ENCODE measurements at regions not wholly inside any gene's neighbourhood (a gene's known extent, or its start where the extent isn't known, plus 50 kb on each side); places are given as distances from the start of the nearest gene placed in this dataset.

GRCh38 chr10:78919181-78919966 lies 149.4 kb upstream of the ZMIZ1 start:
- no peak for DNase-seq

DNA sequence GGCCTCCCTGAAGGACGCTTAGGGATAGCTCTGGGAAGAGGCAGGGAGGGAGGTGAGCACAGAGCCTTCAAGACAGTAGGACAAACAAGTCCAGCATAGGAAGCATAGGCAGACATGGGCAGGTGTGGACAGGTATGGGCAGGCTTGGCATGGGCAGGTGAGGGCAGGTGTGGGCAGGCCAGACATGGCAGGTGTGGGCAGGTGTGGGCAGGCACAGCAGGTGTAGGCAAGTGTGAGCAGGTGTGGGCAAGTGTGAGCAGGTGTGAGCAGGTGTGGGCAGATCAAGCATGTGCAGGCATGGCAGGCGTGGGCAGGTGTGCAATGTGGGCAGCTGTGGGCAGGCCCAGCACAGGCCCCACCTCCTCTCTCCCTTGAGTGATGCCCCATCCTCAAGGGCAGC lies 148.8 kb upstream of the ZMIZ1 start:
- DNase-seq, result no peak

DNA sequence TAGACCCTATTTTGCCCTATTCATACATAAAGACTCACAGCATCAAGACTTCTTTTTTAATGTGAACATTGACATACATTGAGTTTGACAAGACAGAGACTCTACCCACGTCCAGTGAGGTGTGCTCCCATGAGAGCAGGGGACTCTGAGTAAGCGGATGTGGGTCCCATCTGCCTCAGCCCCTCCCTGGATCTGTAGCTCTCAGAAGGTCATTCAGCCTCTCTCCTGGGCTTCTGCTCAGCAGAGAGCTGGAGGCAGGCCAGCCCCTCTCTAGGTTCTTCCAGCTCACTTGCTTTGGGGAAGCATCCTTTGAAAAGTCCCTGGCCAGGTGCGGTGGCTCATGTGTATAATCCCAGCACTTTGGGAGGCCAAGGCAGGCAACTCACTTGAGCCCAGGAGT lies 146.9 kb upstream of the ZMIZ1 start:
- DNase-seq, result no peak

GRCh38 chr10:78923647-78924318 lies 145.0 kb upstream of the ZMIZ1 start:
- no peak for DNase-seq

DNA sequence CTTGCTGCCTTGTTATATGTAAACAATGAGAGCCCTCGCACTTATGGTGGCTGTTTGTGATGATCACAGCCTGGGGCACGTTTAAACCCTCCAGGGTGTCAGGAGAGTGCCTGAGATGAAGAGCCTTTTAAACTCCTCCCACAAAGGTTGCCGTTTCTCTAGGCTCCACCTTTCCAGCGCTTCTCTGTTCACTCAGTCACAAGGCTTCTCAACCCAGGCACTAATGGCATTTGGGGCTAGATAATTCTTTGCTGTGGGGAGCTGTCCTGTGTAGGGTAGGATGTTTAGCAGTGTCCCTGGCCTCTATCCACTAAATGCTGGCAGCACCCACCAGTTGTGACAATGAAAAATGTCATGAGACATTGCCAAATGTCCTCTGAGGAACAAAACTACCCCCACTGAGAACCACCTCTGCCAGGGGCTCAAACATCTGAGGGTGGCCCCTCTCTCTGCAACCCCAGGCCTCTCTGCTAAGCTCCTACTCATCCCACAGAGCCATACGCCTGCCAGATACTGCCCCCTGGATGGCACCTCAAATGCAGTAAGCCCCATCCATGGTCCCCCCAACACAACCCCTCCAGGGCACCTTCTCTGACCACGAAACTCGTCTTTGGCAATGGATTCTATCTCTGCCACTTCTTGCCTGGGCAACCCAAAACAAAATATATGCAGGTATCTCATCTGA lies 144.3 kb upstream of the ZMIZ1 start:
- DNase-seq, result no peak

DNA sequence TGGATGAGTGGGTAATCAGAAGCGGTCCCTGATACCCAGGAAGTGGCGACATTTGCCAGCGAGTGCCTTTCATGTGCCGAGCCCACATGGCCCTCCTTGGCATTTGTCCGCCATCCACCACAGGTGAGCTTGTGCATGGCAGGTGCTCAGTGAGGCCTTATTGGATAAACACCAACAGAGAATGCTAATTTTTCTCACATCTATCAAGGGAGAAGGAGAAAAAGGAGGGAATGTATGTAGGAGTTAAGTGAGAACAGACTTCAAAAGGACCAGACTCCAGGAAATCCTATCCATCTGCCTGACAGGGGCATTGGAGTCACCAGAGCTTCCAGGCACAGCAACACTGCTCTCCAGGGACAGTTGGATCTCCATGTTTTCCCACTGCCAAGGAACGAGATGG lies 143.5 kb upstream of the ZMIZ1 start:
- no peak for DNase-seq

DNA sequence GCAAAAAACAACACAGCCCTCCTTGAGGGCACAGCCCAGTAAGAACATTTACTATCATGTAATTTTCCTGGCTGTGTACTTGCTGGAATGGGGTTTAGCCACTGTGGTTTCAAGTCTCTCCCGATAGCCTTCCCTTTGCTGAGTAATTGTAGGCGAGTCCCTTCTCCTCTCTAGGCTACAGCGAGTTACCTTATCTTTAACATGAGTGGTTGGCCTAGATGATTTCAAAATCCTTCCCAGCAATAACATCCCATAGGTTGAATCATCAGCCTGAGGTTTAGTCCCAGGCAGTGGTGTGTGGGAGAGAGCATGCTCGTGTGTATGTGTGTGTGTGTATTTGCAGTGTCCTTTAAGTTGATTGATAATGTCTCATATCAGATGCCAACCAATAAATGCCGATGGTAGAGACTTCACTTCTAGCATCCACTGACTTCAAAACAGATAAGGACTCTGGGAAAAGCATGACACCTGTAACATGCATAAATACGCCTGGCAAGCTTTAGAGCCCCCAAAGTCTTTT lies 142.9 kb upstream of the ZMIZ1 start:
- peak; percentile 98 for DNase-seq

DNA sequence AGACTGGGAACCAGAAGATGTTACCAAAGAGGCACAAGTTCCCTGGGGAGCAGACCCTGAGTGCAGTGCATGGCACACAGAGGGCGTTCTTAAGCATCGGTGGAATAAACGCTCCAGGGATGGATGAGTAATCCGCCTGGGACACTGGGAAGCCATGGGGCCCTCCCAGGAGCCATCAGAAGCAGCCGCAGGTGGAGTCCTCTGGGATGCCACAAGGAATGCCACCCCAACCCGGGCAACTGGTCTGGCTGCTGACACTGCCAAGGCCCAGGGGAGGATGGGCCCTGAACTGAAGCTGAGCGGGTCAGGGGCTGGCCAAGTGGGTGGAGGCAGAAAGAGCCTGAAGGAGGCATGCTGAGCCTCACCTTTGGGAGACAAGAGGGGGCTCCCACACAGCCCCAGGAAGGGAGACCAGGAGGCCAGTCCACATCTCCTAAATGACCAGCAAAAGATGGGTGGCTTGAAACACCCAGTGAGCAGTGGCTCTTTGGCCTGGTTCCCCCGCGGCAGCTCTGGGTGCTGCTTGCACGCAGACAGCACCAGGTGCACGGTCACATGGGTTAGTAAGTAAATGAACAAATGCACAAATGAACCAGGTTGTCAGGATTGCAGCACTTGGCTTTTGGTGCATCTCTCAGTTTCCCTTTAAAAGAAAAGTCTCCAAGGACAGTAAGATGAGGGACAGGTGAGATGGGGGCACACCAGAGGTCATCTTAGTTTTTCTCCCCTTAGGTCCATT lies 141.3 kb upstream of the ZMIZ1 start:
- no peak for DNase-seq

DNA sequence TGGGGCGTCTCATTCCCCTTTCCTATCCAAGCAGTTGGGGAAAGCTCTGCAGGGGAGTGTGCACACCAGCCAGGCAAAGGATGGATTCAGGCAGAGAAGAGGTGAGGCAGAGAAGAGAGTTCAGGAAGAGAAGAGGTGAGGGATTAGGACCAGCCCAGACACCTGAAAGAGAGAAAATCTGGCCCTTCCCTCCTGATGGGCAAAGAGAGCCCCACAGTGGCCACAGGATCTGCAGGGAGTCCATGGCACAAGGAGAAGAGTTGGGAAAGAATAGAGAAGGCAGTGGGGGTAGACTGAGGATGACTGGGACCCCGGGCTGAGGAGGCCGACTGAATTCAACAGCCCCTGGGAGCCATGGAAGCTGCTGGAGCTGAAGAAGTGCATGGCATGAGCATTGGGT lies 140.4 kb upstream of the ZMIZ1 start:
- DNase-seq, result no peak

DNA sequence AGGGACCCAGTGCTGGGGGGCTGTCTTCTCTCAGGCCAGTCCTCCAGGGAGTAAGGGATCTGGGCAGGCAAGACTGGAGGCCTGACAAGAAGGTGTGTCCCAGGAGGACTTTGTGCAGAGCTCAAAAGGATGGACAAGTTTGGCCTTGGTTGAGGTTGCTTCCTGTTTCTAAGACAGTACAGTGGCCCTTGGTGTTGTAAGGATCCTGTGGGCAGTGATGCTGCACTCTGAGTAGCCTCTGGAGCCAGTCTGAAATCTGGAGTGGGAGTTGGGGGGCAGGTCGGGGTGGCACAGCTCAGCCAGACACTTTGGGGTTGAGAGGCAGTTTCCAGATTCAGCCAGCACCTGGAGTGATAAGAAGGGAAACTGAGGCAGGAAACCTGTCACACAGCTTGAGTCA lies 139.2 kb upstream of the ZMIZ1 start:
- DNase-seq, result no peak

DNA sequence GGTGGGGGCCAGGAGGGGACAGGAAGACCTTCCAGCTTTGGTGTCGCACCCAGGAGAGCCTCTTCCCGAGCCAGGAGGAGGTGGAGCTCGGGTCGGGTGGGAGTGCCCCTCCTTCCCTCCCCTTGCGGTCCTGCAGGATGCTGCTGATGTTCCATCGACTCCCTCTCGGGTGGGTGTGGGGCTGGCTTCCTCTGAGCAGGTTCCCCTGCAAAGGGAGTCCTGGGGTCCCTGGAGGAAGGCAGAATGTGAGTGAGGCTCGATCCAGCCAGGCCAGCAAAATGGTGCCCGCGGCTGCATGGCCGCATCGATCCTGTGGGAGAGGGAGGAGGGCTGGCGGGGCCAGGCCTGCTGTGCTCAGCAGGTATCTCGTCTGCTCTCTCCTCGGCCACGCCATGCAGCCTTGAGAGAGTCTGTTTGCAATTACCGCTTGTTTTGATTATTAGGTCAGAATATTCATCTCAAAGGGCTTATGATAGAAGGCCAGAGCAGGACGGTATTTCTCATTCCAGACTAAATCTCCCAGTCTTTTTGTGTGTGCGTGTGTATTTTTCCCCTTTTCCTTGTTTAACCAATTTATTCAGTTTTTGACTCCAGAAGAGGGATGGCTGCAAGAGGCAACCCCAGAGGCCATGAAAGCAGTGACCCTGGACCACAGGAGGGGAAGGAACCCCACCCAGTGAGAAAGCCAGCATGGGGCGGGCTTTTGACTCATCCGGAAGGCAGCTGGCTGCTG lies 137.3 kb upstream of the ZMIZ1 start:
- DNase-seq, result peak; percentile 65

DNA sequence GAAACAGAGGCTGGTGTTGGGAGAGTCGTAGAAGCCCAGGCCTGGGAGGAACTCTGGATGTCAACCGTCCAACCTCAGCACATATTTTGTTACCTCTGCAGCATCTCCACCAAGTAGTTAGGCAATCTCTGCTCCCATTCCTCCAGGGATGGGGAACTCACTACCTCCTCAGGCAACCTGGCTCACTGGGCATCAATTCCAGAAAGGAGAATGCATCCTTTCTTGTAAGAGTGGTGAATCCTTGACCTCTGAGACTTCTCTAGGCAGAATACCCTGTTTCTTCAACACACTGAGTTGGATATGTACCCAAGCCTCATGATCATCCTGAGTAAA lies 136.7 kb upstream of the ZMIZ1 start:
- no peak for DNase-seq

- no peak for DNase-seq
Measured at GRCh38 chr10:78932861-78933260, 135.9 kb upstream of the ZMIZ1 start.

- DNase-seq, result no peak
Measured at GRCh38 chr10:78933828-78934531, 134.8 kb upstream of the ZMIZ1 start.

DNA sequence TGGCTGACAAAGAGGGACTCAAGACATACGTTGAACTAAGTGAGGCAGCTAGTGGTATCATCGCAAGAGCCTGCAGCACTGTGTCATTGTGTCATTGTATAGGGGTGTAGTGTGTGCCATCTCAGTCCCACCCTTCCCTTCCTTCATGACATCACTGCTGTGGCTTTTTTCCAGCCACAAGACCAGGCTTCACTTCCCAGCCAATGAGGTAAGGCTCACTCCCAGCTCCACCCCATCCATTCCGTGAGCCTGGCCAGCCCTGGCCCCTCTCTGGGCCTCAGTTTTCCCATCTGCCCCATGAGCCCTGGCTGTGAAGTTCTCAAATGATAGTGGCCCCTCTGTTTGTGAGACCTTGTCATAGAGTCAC lies 134.3 kb upstream of the ZMIZ1 start:
- no peak for DNase-seq

GRCh38 chr10:78934994-78935602 lies 133.7 kb upstream of the ZMIZ1 start:
- DNase-seq, result no peak

GRCh38 chr10:78935697-78936407 lies 132.9 kb upstream of the ZMIZ1 start:
- no peak for DNase-seq

GRCh38 chr10:78936412-78937342 lies 132.1 kb upstream of the ZMIZ1 start:
- DNase-seq, result no peak

- no peak for DNase-seq
Measured at GRCh38 chr10:78937393-78937792, 131.4 kb upstream of the ZMIZ1 start.
